ENCODE measurements at regions not wholly inside any gene's neighbourhood (a gene's known extent, or its start where the extent isn't known, plus 50 kb on each side); places are given as distances from the start of the nearest gene placed in this dataset.

DNA sequence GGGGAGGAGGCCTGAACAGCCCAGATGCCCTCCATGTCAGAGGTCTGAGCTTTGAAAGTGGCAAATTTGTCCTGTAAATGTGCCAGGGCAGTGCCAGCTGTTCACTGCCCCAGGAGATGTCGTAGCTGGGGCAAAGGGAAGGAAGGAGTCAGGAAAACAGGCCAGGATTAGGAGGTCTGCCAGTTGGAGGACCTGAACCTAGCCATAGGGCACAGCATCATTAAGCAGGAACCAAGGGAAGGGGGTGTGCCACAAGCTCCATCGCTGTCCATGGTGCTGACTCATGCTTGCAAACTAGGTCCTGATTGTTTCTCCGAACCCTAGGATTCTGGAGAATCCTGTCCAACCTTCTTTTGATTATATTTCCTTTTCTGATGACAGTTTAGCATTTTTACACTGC, 124.2 kb downstream of the TMEM132E start:
- no peak for TF ChIP-seq POLR2AphosphoS5 (IDR thresholded peaks at IDR 0.05)
- TF ChIP-seq, protein P1, sequence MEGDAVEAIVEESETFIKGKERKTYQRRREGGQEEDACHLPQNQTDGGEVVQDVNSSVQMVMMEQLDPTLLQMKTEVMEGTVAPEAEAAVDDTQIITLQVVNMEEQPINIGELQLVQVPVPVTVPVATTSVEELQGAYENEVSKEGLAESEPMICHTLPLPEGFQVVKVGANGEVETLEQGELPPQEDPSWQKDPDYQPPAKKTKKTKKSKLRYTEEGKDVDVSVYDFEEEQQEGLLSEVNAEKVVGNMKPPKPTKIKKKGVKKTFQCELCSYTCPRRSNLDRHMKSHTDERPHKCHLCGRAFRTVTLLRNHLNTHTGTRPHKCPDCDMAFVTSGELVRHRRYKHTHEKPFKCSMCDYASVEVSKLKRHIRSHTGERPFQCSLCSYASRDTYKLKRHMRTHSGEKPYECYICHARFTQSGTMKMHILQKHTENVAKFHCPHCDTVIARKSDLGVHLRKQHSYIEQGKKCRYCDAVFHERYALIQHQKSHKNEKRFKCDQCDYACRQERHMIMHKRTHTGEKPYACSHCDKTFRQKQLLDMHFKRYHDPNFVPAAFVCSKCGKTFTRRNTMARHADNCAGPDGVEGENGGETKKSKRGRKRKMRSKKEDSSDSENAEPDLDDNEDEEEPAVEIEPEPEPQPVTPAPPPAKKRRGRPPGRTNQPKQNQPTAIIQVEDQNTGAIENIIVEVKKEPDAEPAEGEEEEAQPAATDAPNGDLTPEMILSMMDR (IDR thresholded peaks at IDR 0.05): no peak
- no peak for TF ChIP-seq POLR2A (IDR thresholded peaks at IDR 0.05)

Measured in breast epithelium (tissue), 3 donors.